RPMI7951 (cell line): ENCODE measurements at regions not wholly inside any gene's neighbourhood (a gene's known extent, or its start where the extent isn't known, plus 50 kb on each side); places are given as distances from the start of the nearest gene placed in this dataset.
"Not testable (repeated sequence)": the region's sequence is repeated elsewhere in the genome, so short reads cannot be mapped to it uniquely, and the experiment has no call there.

Source experiments
- DNase-seq: peaks from one replicate; pipeline ENCODE4 v3.0.0-alpha.2; 2012; ENCODE audit warnings: low read depth

- no peak for DNase-seq
Observed at GRCh38 chr10:37733822-37734221, 123.6 kb downstream of the ZNF248 start.

- no peak for DNase-seq
Observed at GRCh38 chr10:37732685-37733084, 124.7 kb downstream of the ZNF248 start.

GRCh38 chr10:37728830-37729229, 128.6 kb downstream of the ZNF248 start:
- DNase-seq, result no peak

GRCh38 chr10:37727491-37728352, 129.7 kb downstream of the ZNF248 start:
- no peak for DNase-seq

GRCh38 chr10:37721100-37721499, 136.3 kb downstream of the ZNF248 start:
- no peak for DNase-seq

GRCh38 chr10:37718060-37718459, 139.3 kb downstream of the ZNF248 start:
- DNase-seq, result not testable (repeated sequence)

GRCh38 chr10:37713642-37714041, 143.8 kb downstream of the ZNF248 start:
- no peak for DNase-seq

- DNase-seq, result no peak
Observed at GRCh38 chr10:37713132-37713501, 144.3 kb downstream of the ZNF248 start.

- no peak for DNase-seq
Observed at GRCh38 chr10:37712489-37713131, 144.8 kb downstream of the ZNF248 start.

GRCh38 chr10:37711617-37712488, 145.6 kb downstream of the ZNF248 start:
- DNase-seq, result no peak

GRCh38 chr10:37710831-37711616, 146.4 kb downstream of the ZNF248 start:
- peak; percentile 14 for DNase-seq

- DNase-seq, result no peak
Observed at GRCh38 chr10:37707829-37708578, 149.4 kb downstream of the ZNF248 start.

GRCh38 chr10:37704566-37704965, 152.8 kb downstream of the ZNF248 start:
- no peak for DNase-seq

GRCh38 chr10:37703833-37704382, 153.5 kb downstream of the ZNF248 start:
- no peak for DNase-seq

- DNase-seq, result no peak
Observed at GRCh38 chr10:37703114-37703513, 154.3 kb downstream of the ZNF248 start.

GRCh38 chr10:37701781-37702493, 155.5 kb downstream of the ZNF248 start:
- no peak for DNase-seq

GRCh38 chr10:37700886-37701780, 156.3 kb downstream of the ZNF248 start:
- no peak for DNase-seq

- DNase-seq, result no peak
Observed at GRCh38 chr10:37687581-37687980, 169.8 kb downstream of the ZNF248 start.
